ENCODE measurements at regions not wholly inside any gene's neighbourhood (a gene's known extent, or its start where the extent isn't known, plus 50 kb on each side); places are given as distances from the start of the nearest gene placed in this dataset.

GRCh38 chr15:47333734-47334133, 383.6 kb upstream of the SEMA6D start:
- no peak for DNase-seq (ENCODE audit: low read depth)

- DNase-seq (ENCODE audit: low read depth) = no peak
Observed at GRCh38 chr15:47334805-47335535, 382.3 kb upstream of the SEMA6D start.

DNA sequence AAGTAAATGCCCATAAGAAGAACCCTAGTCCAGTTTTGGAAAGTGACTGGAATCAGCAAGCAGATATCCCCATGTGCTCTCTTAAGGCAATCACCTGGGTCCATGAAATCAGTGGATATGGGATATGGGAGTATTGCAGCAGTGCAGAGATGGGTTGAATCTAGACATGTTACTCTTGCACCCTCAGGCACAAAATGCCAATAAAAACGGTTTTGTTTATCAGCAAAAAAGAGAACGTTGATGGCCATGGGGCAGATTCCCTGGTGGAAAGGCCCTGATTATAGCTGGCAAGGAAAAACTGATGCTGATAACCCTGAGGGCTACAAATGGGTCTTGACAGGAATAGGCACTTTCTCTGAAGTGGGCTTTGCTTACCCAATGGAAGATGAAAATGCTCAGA, 380.2 kb upstream of the SEMA6D start:
- no peak for DNase-seq (ENCODE audit: low read depth)

- no peak for DNase-seq (ENCODE audit: low read depth)
Observed at GRCh38 chr15:47337836-47338235, 379.5 kb upstream of the SEMA6D start.

- DNase-seq (ENCODE audit: low read depth) = no peak
Observed at GRCh38 chr15:47338771-47339170, 378.5 kb upstream of the SEMA6D start.

- DNase-seq (ENCODE audit: low read depth) = no peak
Observed at GRCh38 chr15:47339800-47340570, 377.3 kb upstream of the SEMA6D start.

GRCh38 chr15:47340571-47340920, 376.8 kb upstream of the SEMA6D start:
- DNase-seq (ENCODE audit: low read depth) = no peak

DNA sequence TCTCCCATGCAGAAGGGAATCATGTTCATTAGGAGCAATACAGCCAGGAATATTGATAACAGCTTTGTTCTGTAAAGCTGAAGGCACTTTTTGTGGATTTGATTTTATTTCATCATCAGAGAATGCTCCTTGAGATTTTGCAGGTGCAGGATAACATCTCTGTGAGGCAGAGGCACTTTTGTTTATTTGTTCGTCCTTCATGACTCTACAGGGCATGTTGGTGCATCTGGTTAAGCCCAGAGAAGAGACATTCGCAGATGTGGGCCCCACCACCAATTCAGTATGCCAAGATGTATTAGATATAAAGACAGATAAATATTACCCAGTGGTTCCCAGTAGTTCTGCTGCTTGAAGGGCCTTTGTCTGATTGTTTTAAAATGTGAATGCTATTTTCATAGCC, 368.1 kb upstream of the SEMA6D start:
- DNase-seq (ENCODE audit: low read depth) = no peak

DNA sequence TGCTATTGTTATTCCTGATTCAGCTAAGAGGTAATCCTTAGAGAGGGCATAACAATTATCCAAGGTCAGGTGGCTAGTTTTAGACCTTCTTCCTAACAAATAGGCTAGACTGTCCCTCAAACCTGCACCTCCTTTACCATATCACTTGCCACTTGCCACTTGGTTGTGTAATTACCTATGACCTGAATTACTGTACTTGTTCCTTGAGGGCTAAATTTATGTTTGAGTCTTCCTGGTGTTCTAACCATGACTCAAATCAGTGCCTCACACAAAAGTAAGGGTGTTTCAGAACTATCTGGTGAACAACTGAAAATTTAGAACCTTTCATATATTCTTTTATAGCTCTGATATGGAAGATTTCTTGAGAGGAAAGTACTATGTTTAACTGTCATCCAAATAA, 365.8 kb upstream of the SEMA6D start:
- no peak for DNase-seq (ENCODE audit: low read depth)

GRCh38 chr15:47352217-47352616, 365.1 kb upstream of the SEMA6D start:
- DNase-seq (ENCODE audit: low read depth) = no peak

DNA sequence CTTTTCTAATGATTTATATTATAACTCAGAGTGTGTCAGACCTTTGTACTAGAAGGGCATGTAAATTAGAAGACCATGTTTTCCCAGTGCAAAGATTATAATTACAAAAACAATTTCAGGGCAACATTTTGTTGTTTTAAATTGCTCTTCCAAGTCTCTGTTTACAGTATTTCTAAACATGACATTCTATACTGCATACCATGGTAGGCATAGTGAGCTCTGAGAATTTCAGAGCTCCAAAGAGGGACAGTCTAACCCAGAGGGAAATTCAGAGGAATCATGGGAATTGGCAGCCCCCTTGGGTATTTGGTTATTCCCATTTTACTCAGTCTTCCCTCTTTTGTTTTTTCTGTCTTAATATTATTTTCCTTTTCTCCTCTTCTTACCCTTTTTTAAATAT, 361.5 kb upstream of the SEMA6D start:
- DNase-seq (ENCODE audit: low read depth) = no peak

GRCh38 chr15:47356297-47356696, 361.0 kb upstream of the SEMA6D start:
- no peak for DNase-seq (ENCODE audit: low read depth)

GRCh38 chr15:47358876-47359275, 358.4 kb upstream of the SEMA6D start:
- no peak for DNase-seq (ENCODE audit: low read depth)

DNA sequence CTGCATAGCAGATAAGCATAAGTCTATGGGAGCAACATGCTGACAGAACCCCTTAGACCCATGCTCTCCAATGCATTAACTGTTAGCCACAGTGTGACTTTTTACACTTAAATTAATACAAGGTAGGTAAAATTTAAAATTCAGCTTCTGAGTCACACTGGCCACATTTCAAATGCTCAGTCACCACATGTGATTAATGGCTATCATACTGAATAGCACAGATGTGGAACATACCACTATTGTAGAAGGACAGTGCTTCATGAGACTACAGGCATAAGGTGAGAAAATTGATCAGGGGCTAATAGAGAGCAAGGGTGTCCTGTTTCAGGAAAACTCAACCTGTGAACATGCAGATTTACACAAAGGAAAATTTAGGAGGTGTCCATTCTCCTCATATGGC, 357.0 kb upstream of the SEMA6D start:
- DNase-seq (ENCODE audit: low read depth) = no peak

- DNase-seq (ENCODE audit: low read depth) = no peak
Observed at GRCh38 chr15:47362118-47362905, 355.0 kb upstream of the SEMA6D start.

- no peak for DNase-seq (ENCODE audit: low read depth)
Observed at GRCh38 chr15:47363653-47364052, 353.7 kb upstream of the SEMA6D start.

- DNase-seq (ENCODE audit: low read depth) = no peak
Observed at GRCh38 chr15:47364230-47365141, 352.8 kb upstream of the SEMA6D start.

- no peak for DNase-seq (ENCODE audit: low read depth)
Observed at GRCh38 chr15:47366884-47367283, 350.4 kb upstream of the SEMA6D start.

DNA sequence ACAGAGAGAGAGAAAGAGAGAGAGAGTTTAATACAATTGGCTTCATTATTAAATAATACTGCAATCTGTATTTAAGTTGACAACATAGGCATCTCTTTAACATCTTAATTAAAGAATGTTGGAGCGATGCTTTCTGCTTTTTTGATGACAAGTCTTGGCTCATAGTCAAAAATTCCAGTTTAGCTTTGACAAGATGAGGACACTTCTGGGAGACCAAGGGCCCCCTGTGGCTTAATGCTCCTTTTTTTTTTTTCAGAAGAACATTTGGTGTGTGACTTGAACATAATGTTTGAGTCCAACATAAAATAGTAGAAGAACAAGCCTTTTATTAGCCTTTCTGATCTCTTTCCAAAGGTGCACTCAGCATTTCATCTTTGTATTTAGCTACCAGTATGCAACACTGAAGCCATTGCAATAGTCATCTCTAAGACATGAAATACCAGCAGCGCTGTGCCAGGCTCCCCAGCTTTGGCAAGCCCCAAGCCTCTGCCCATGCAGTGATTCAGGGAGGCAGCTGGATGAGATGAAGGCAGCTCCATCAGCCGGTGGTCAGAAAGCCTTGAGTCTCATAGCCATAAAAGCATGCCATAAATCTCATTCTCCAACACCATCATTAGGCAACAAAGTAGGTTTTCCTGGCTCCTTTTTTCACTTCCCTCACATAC, 349.4 kb upstream of the SEMA6D start:
- DNase-seq (ENCODE audit: low read depth) = no peak

- no peak for DNase-seq (ENCODE audit: low read depth)
Observed at GRCh38 chr15:47371939-47372338, 345.4 kb upstream of the SEMA6D start.

GRCh38 chr15:47374222-47374621, 343.1 kb upstream of the SEMA6D start:
- no peak for DNase-seq (ENCODE audit: low read depth)

Data from non-pigmented ciliary epithelial cell (primary cell).